ENCODE measurements at regions not wholly inside any gene's neighbourhood (a gene's known extent, or its start where the extent isn't known, plus 50 kb on each side); places are given as distances from the start of the nearest gene placed in this dataset.

- DNase-seq (ENCODE audit: low read depth), result no peak
- H3K4me3 ChIP-seq (ENCODE audit: low read length), result no peak overlapping the region
- no peak for TF ChIP-seq CTCF (conservative IDR thresholded peaks at IDR 0.05; ENCODE audit: low read depth, low read length)
These were observed 786.0 kb upstream of the KLHL1 start for GRCh38 chr13:70894258-70894657.

GRCh38 chr13:70893832-70894231, 785.6 kb upstream of the KLHL1 start:
- DNase-seq (ENCODE audit: low read depth), result no peak
- no peak overlapping the region for H3K4me3 ChIP-seq (ENCODE audit: low read length)
- no peak for TF ChIP-seq CTCF (conservative IDR thresholded peaks at IDR 0.05; ENCODE audit: low read depth, low read length)

GRCh38 chr13:70890289-70890688, 782.0 kb upstream of the KLHL1 start:
- H3K4me3 ChIP-seq (ENCODE audit: low read length), result no peak overlapping the region
- no peak for TF ChIP-seq CTCF (conservative IDR thresholded peaks at IDR 0.05; ENCODE audit: low read depth, low read length)
- DNase-seq (ENCODE audit: low read depth), result no peak

- no peak for TF ChIP-seq CTCF (conservative IDR thresholded peaks at IDR 0.05; ENCODE audit: low read depth, low read length)
- H3K4me3 ChIP-seq (ENCODE audit: low read length), result no peak overlapping the region
- no peak for DNase-seq (ENCODE audit: low read depth)
These were observed 780.9 kb upstream of the KLHL1 start for GRCh38 chr13:70889163-70889562.

GRCh38 chr13:70884196-70884595, 775.9 kb upstream of the KLHL1 start:
- no peak for DNase-seq (ENCODE audit: low read depth)
- no peak overlapping the region for H3K4me3 ChIP-seq (ENCODE audit: low read length)
- TF ChIP-seq CTCF (conservative IDR thresholded peaks at IDR 0.05; ENCODE audit: low read depth, low read length), result no peak

- no peak for TF ChIP-seq CTCF (conservative IDR thresholded peaks at IDR 0.05; ENCODE audit: low read depth, low read length)
- no peak for DNase-seq (ENCODE audit: low read depth)
- H3K4me3 ChIP-seq (ENCODE audit: low read length), result no peak overlapping the region
These were observed 766.4 kb upstream of the KLHL1 start for GRCh38 chr13:70874636-70875035.

GRCh38 chr13:70864731-70865130, 756.5 kb upstream of the KLHL1 start:
- H3K4me3 ChIP-seq (ENCODE audit: low read length), result no peak overlapping the region
- DNase-seq (ENCODE audit: low read depth), result no peak
- TF ChIP-seq CTCF (conservative IDR thresholded peaks at IDR 0.05; ENCODE audit: low read depth, low read length), result no peak

Data from retinal pigment epithelial cell (primary cell).